ENCODE measurements at regions not wholly inside any gene's neighbourhood (a gene's known extent, or its start where the extent isn't known, plus 50 kb on each side); places are given as distances from the start of the nearest gene placed in this dataset.

DNA sequence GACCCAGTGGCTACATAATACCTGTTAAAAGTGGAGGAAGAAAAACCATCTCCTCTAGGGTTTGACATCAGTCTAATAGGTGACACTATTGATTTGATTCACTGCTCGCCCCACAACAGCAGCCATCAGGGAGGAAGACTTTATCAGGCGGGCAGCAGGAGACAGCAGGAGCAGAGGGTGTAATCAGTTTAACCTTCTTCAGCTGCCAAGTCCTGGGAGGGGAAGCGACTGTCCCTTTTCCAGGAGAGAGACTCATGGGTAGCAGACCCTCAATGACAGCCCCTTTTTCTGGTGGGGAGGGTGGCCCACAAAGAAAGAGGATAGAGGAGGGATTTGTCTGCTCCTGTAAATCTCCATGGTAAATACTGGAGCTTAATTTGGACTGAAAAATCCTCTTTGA, 291.8 kb downstream of the HAPSTR1 start:
- no peak overlapping the region for H2AFZ ChIP-seq
- no peak overlapping the region for H3K27ac ChIP-seq
- WGBS, 2 experiments (ENCODE audit: low coverage in 1 of 2, low lambda C conversion rate in 2 of 2, missing lambda C conversion rate in 2 of 2) = 9 to 33% methylated on average over 3 of the region's 3 CpGs
- no peak for DNase-seq
- TF ChIP-seq EZH2 (IDR thresholded peaks at IDR 0.05; ENCODE audit: insufficient read depth, poor library complexity, severe bottlenecking) (no peak), EZH2phosphoT487 (IDR thresholded peaks at IDR 0.05; ENCODE audit: insufficient read depth, low read depth) (no peak)
- H3K36me3 ChIP-seq (ENCODE audit: low read depth) = no peaks in the 10 kb centered on the region
- no peak overlapping the region for H3K4me2 ChIP-seq (ENCODE audit: unreplicated experiment)
- H3K9me2 ChIP-seq (ENCODE audit: insufficient read depth) = no peaks in the 10 kb centered on the region
- H3F3A ChIP-seq (ENCODE audit: insufficient read depth) = no peaks in the 10 kb centered on the region
- H3K79me2 ChIP-seq (ENCODE audit: insufficient read depth) = no peaks in the 10 kb centered on the region
- H3K4me1 ChIP-seq (ENCODE audit: insufficient read depth) = no peaks in the 10 kb centered on the region
- no peak overlapping the region for H3K9ac ChIP-seq
- in situ Hi-C loops (cut with MboI) = no loop called here
- H3K27me3 ChIP-seq (replicated peaks; ENCODE audit: insufficient read depth) = no peaks in the 10 kb centered on the region
- H3K9me3 ChIP-seq (ENCODE audit: low read depth) = no peaks in the 10 kb centered on the region
- H4K20me1 ChIP-seq (ENCODE audit: insufficient read depth) = no peaks in the 10 kb centered on the region
- no peak overlapping the region for H3K4me3 ChIP-seq

GRCh38 chr16:9384141-9384540, 292.7 kb downstream of the HAPSTR1 start:
- Histone ChIP-seq H3K4me1 (ENCODE audit: insufficient read depth) (no peaks in the 10 kb centered on the region), H4K20me1 (ENCODE audit: insufficient read depth) (no peaks in the 10 kb centered on the region), H3K4me2 (ENCODE audit: unreplicated experiment) (no peak overlapping the region), H3K27me3 (replicated peaks; ENCODE audit: insufficient read depth) (no peaks in the 10 kb centered on the region), H3F3A (ENCODE audit: insufficient read depth) (no peaks in the 10 kb centered on the region), H3K9me2 (ENCODE audit: insufficient read depth) (no peaks in the 10 kb centered on the region), H3K36me3 (ENCODE audit: low read depth) (no peaks in the 10 kb centered on the region), H2AFZ (no peak overlapping the region), H3K4me3 (no peak overlapping the region), H3K9me3 (ENCODE audit: low read depth) (no peaks in the 10 kb centered on the region), H3K79me2 (ENCODE audit: insufficient read depth) (no peaks in the 10 kb centered on the region), H3K27ac (no peak overlapping the region), H3K9ac (no peak overlapping the region)
- TF ChIP-seq EZH2 (IDR thresholded peaks at IDR 0.05; ENCODE audit: insufficient read depth, poor library complexity, severe bottlenecking) = no peak
- TF ChIP-seq EZH2phosphoT487 (IDR thresholded peaks at IDR 0.05; ENCODE audit: insufficient read depth, low read depth) = no peak
- 8% methylated on average over 4 of the region's 4 CpGs for WGBS, 2 experiments (ENCODE audit: low coverage in 1 of 2, low lambda C conversion rate in 2 of 2, missing lambda C conversion rate in 2 of 2)
- no peak for DNase-seq
- in situ Hi-C loops (cut with MboI) = no loop called here

GRCh38 chr16:9389543-9390207, 298.2 kb downstream of the HAPSTR1 start:
- Histone ChIP-seq H3F3A (ENCODE audit: insufficient read depth) (no peaks in the 10 kb centered on the region), H3K27ac (no peak overlapping the region), H4K20me1 (ENCODE audit: insufficient read depth) (no peaks in the 10 kb centered on the region), H3K4me3 (no peak overlapping the region), H2AFZ (no peak overlapping the region), H3K27me3 (replicated peaks; ENCODE audit: insufficient read depth) (no peaks in the 10 kb centered on the region), H3K9ac (no peak overlapping the region), H3K9me2 (ENCODE audit: insufficient read depth) (no peaks in the 10 kb centered on the region), H3K4me1 (ENCODE audit: insufficient read depth) (no peaks in the 10 kb centered on the region), H3K36me3 (ENCODE audit: low read depth) (no peaks in the 10 kb centered on the region), H3K79me2 (ENCODE audit: insufficient read depth) (no peaks in the 10 kb centered on the region), H3K9me3 (ENCODE audit: low read depth) (no peaks in the 10 kb centered on the region), H3K4me2 (ENCODE audit: unreplicated experiment) (no peak overlapping the region)
- in situ Hi-C loops (cut with MboI) = no loop called here
- TF ChIP-seq EZH2phosphoT487 (IDR thresholded peaks at IDR 0.05; ENCODE audit: insufficient read depth, low read depth) = no peak
- no peak for TF ChIP-seq EZH2 (IDR thresholded peaks at IDR 0.05; ENCODE audit: insufficient read depth, poor library complexity, severe bottlenecking)
- no peak for DNase-seq
- WGBS, 2 experiments (ENCODE audit: low coverage in 1 of 2, low lambda C conversion rate in 2 of 2, missing lambda C conversion rate in 2 of 2) = 5 to 16% methylated on average over 1 of the region's 1 CpG

DNA sequence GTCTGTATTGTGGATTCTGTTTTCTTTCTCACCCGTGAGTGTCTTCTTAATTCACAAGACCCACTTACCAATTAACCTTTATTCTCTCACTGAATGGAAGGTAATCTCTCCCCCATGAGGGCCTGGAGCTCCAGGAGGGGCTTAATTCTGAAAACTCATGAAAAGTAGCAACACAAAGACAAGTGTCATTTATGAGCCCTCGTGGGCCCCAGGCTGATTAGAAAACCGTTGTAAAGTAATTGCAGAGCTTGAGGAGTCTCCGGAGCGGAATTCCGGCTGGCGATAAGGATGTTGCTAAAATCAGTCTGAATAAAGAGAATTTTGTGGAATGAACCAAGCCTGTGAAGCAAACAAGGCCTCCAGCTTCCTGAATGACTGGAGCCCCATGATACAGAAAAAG, 301.5 kb downstream of the HAPSTR1 start:
- Histone ChIP-seq H3K27ac (no peak overlapping the region), H3K4me2 (ENCODE audit: unreplicated experiment) (no peak overlapping the region), H3K9me2 (ENCODE audit: insufficient read depth) (no peaks in the 10 kb centered on the region), H2AFZ (no peak overlapping the region), H4K20me1 (ENCODE audit: insufficient read depth) (no peaks in the 10 kb centered on the region), H3K27me3 (replicated peaks; ENCODE audit: insufficient read depth) (no peaks in the 10 kb centered on the region), H3K9me3 (ENCODE audit: low read depth) (no peaks in the 10 kb centered on the region), H3K9ac (no peak overlapping the region), H3K4me1 (ENCODE audit: insufficient read depth) (no peaks in the 10 kb centered on the region), H3K36me3 (ENCODE audit: low read depth) (no peaks in the 10 kb centered on the region), H3K4me3 (no peak overlapping the region), H3K79me2 (ENCODE audit: insufficient read depth) (no peaks in the 10 kb centered on the region), H3F3A (ENCODE audit: insufficient read depth) (no peaks in the 10 kb centered on the region)
- WGBS, 2 experiments (ENCODE audit: low coverage in 1 of 2, low lambda C conversion rate in 2 of 2, missing lambda C conversion rate in 2 of 2) = 17 to 24% methylated on average over 7 of the region's 7 CpGs
- no peak for DNase-seq
- TF ChIP-seq EZH2phosphoT487 (IDR thresholded peaks at IDR 0.05; ENCODE audit: insufficient read depth, low read depth) (no peak), EZH2 (IDR thresholded peaks at IDR 0.05; ENCODE audit: insufficient read depth, poor library complexity, severe bottlenecking) (no peak)
- in situ Hi-C loops (cut with MboI) = no loop called here

DNA sequence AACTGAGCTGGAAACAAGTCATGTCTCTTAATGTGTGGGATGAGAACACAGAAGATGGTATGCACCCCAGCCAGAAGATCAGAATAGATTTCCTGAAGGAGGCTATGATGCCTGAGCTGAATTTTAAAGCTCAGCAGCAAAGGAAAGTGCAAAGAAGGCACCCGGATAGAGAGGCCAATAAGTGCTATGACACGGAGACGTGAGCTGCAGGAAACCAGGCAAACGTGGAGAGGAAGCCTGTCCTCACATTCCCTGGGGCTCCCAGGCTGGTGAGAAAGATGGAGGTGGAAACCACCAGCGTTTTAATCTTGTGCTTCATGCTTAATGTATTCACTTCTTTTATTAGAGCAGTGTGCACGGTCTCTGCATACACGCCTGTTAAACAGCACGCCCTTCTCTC, 302.1 kb downstream of the HAPSTR1 start:
- Histone ChIP-seq H3K9me2 (ENCODE audit: insufficient read depth) (no peaks in the 10 kb centered on the region), H3K27me3 (replicated peaks; ENCODE audit: insufficient read depth) (no peaks in the 10 kb centered on the region)

More for the DNA sequence above, 302.1 kb downstream of the HAPSTR1 start:
- Histone ChIP-seq H3K79me2 (ENCODE audit: insufficient read depth) (no peaks in the 10 kb centered on the region), H4K20me1 (ENCODE audit: insufficient read depth) (no peaks in the 10 kb centered on the region), H3K4me3 (no peak overlapping the region), H3K4me2 (ENCODE audit: unreplicated experiment) (no peak overlapping the region), H3K4me1 (ENCODE audit: insufficient read depth) (no peaks in the 10 kb centered on the region), H3K9ac (no peak overlapping the region), H3K27ac (no peak overlapping the region), H3F3A (ENCODE audit: insufficient read depth) (no peaks in the 10 kb centered on the region), H3K9me3 (ENCODE audit: low read depth) (no peaks in the 10 kb centered on the region), H2AFZ (no peak overlapping the region), H3K36me3 (ENCODE audit: low read depth) (no peaks in the 10 kb centered on the region)
- no peak for DNase-seq
- TF ChIP-seq EZH2phosphoT487 (IDR thresholded peaks at IDR 0.05; ENCODE audit: insufficient read depth, low read depth) (no peak), EZH2 (IDR thresholded peaks at IDR 0.05; ENCODE audit: insufficient read depth, poor library complexity, severe bottlenecking) (no peak)
- in situ Hi-C loops (cut with MboI) = no loop called here
- WGBS, 2 experiments (ENCODE audit: low coverage in 1 of 2, low lambda C conversion rate in 2 of 2, missing lambda C conversion rate in 2 of 2) = 4 to 5% methylated on average over 5 to 8 of the region's 8 CpGs
